KMS-11 (cell line): ENCODE measurements at regions not wholly inside any gene's neighbourhood (a gene's known extent, or its start where the extent isn't known, plus 50 kb on each side); places are given as distances from the start of the nearest gene placed in this dataset.

Experiments used
- H2AFZ ChIP-seq: fragments of 200-600 bp; sonication (generic); 2 replicates; pipeline ENCODE4 v1.6.1; 2016; ENCODE audit warnings: antibody characterized with exemption, mixed run types, low read depth
- H3K27ac ChIP-seq: fragments of 200-600 bp; sonication (generic); 2 replicates; pipeline ENCODE4 v1.6.1; 2016; ENCODE audit warnings: mild to moderate bottlenecking, mixed run types
- H3K27me3 ChIP-seq: fragments of 200-600 bp; sonication (generic); 2 replicates; pipeline ENCODE4 v1.6.1; 2017; ENCODE audit warnings: mild to moderate bottlenecking, low read depth, mixed run types, moderate library complexity; ENCODE audit not compliant: insufficient read depth
- H3K36me3 ChIP-seq: fragments of 200-600 bp; sonication (generic); 2 replicates; pipeline ENCODE4 v1.6.1; 2017; ENCODE audit warnings: mild to moderate bottlenecking, mixed run types; ENCODE audit not compliant: insufficient read depth
- H3K4me1 ChIP-seq: fragments of 200-600 bp; sonication (generic); 2 replicates; pipeline ENCODE4 v1.6.1; 2016; ENCODE audit warnings: mild to moderate bottlenecking, low read depth, mixed run types; ENCODE audit not compliant: poor library complexity, severe bottlenecking
- H3K4me2 ChIP-seq: fragments of 200-600 bp; sonication (generic); 2 replicates; pipeline ENCODE4 v1.7.0; 2016; ENCODE audit warnings: mild to moderate bottlenecking, mixed run types
- H3K4me3 ChIP-seq: fragments of 200-600 bp; sonication (generic); IDR thresholded peaks from 2 replicates; pipeline ENCODE4 v1.6.1; 2017; ENCODE audit warnings: low read depth, low read length, mixed read lengths; ENCODE audit not compliant: insufficient read depth
- H3K79me2 ChIP-seq: fragments of 200-600 bp; sonication (generic); 2 replicates; pipeline ENCODE4 v1.6.1; 2016; ENCODE audit warnings: low read depth, mixed run types; ENCODE audit not compliant: insufficient read depth
- H3K9ac ChIP-seq: fragments of 200-600 bp; sonication (generic); 2 replicates; pipeline ENCODE4 v1.6.1; 2016; ENCODE audit warnings: mild to moderate bottlenecking, mixed run types
- H4K20me1 ChIP-seq: fragments of 200-600 bp; sonication (generic); 2 replicates; pipeline ENCODE4 v1.6.1; 2016; ENCODE audit warnings: mild to moderate bottlenecking, mixed run types; ENCODE audit not compliant: insufficient read depth
- CTCF ChIP-seq: fragments of 200-600 bp; sonication (generic); conservative IDR thresholded peaks from 2 replicates; pipeline ENCODE4 v1.6.1; 2017; ENCODE audit warnings: low read depth, mild to moderate bottlenecking, antibody characterized with exemption, low read length, moderate library complexity, mixed read lengths

GRCh38 chr1:70556541-70556940 is 145.5 kb downstream of the CTH start:
- no peaks in the 10 kb centered on the region for H4K20me1 ChIP-seq
- H3K9ac ChIP-seq: no peak overlapping the region
- H2AFZ ChIP-seq: no peak overlapping the region
- TF ChIP-seq CTCF: no peak
- H3K4me2 ChIP-seq: no peak overlapping the region
- H3K4me1 ChIP-seq: no peaks in the 10 kb centered on the region
- H3K27me3 ChIP-seq: no peaks in the 10 kb centered on the region
- H3K79me2 ChIP-seq: no peaks in the 10 kb centered on the region
- H3K36me3 ChIP-seq: no peaks in the 10 kb centered on the region
- no peak overlapping the region for H3K4me3 ChIP-seq
- no peak overlapping the region for H3K27ac ChIP-seq

- Histone ChIP-seq H2AFZ (no peak overlapping the region), H3K27me3 (no peaks in the 10 kb centered on the region), H3K27ac (no peak overlapping the region), H3K79me2 (no peaks in the 10 kb centered on the region), H3K4me2 (no peak overlapping the region), H4K20me1 (no peaks in the 10 kb centered on the region), H3K36me3 (no peaks in the 10 kb centered on the region), H3K4me3 (no peak overlapping the region), H3K4me1 (no peaks in the 10 kb centered on the region), H3K9ac (no peak overlapping the region)
- TF ChIP-seq CTCF: no peak
Observed at GRCh38 chr1:70567167-70567566, 156.1 kb downstream of the CTH start.

DNA sequence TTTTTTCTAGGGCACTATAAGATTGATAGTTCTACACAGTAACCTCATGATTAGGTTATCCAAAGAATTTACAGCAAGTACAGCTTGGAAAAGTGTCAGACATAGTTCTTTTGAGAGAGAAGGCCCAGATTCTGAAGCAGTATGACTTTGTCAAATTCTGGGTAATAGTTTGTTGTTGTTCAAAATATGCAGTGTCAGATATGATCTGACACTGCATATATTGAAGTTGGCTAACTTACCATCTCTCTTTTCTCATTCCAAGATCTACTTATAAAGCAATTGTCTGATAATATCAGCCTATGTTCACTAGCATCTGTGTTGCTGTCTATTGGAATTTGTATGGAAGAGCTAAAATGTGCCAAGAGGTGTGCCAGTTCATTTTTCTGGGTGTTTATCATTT is 160.1 kb downstream of the CTH start:
- H3K4me3 ChIP-seq: no peak overlapping the region
- no peaks in the 10 kb centered on the region for H3K27me3 ChIP-seq
- TF ChIP-seq CTCF: no peak

GRCh38 chr1:70573317-70573843 is 162.3 kb downstream of the CTH start:
- Histone ChIP-seq H3K9ac (no peak overlapping the region), H3K4me1 (no peaks in the 10 kb centered on the region), H3K4me3 (no peak overlapping the region), H4K20me1 (no peaks in the 10 kb centered on the region), H3K79me2 (no peaks in the 10 kb centered on the region), H3K27ac (no peak overlapping the region), H2AFZ (no peak overlapping the region), H3K36me3 (no peaks in the 10 kb centered on the region), H3K27me3 (no peaks in the 10 kb centered on the region), H3K4me2 (no peak overlapping the region)
- no peak for TF ChIP-seq CTCF

More for the DNA sequence above, 160.1 kb downstream of the CTH start:
- no peaks in the 10 kb centered on the region for H3K79me2 ChIP-seq
- no peak overlapping the region for H3K9ac ChIP-seq
- H3K4me2 ChIP-seq: no peak overlapping the region
- H2AFZ ChIP-seq: no peak overlapping the region
- H3K4me1 ChIP-seq: no peaks in the 10 kb centered on the region
- no peaks in the 10 kb centered on the region for H3K36me3 ChIP-seq
- no peak overlapping the region for H3K27ac ChIP-seq
- no peaks in the 10 kb centered on the region for H4K20me1 ChIP-seq
